ENCODE measurements at regions not wholly inside any gene's neighbourhood (a gene's known extent, or its start where the extent isn't known, plus 50 kb on each side); places are given as distances from the start of the nearest gene placed in this dataset.

DNA sequence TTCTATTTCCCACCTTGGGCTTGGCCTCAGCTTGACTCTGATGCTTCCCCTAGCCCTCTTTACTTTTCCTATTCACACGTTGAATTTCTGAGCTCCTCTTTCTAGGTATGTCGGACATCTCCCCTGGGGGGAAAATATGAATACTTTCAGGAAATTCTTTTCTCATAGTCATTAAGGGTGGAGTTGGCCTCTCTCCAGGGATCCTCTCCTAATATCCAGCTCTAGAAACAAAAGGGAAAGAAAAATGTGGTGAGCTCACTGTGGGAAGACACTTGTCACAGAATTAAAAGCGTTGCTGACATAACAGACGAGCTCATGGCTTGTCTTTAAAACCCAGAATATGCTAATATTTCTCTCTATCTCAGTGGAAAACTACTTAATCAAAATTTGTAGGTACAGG, 132.7 kb upstream of the MEX3C start:
- ChIA-PET SMC1A (ENCODE audit: uncharacterized antibody, unreplicated experiment) (interaction anchor here (0.6 kb wide), 1 partner anchor 505 kb away, joined by 3 read pairs; no protein-coding TSS in a partner anchor), POLR2A (interaction anchor here (0.7 kb wide), 1 partner anchor 18 kb away, joined by 4 read pairs; no protein-coding TSS in a partner anchor), RAD21 (ENCODE audit: unreplicated experiment) (interaction anchor here (1.1 kb wide), 1 partner anchor 220 kb away, joined by 3 read pairs; no protein-coding TSS in a partner anchor), CTCF (interaction anchor here (1.2 kb wide), 1 partner anchor 55 kb away, joined by 4 read pairs; no protein-coding TSS in a partner anchor)
- Histone ChIP-seq H3K9me3 (replicated peaks; ENCODE audit: control insufficient read depth, insufficient read depth, low read length) (no peaks in the 10 kb centered on the region), H3K27ac (ENCODE audit: control insufficient read depth, insufficient read depth) (no peak overlapping the region), H3K4me2 (ENCODE audit: control insufficient read depth, insufficient read depth) (no peak overlapping the region), H3K4me3 (no peak overlapping the region), H3K79me2 (ENCODE audit: control insufficient read depth, insufficient read depth, low read length) (no peaks in the 10 kb centered on the region), H3K36me3 (ENCODE audit: control insufficient read depth in 2 of 2, insufficient read depth in 2 of 2, low read length in 1 of 2) (no peaks in the 10 kb centered on the region), H3K27me3 (replicated peaks in 1 of 2; ENCODE audit: control insufficient read depth in 2 of 2, insufficient read depth in 2 of 2, low read length in 1 of 2) (no peaks in the 10 kb centered on the region), H3K9ac (ENCODE audit: control insufficient read depth, insufficient read depth, low read length) (no peak overlapping the region), H2AFZ (ENCODE audit: control insufficient read depth, low read depth, low read length) (no peak overlapping the region), H3K4me1 (ENCODE audit: control insufficient read depth, insufficient read depth, low read length) (no peaks in the 10 kb centered on the region), H4K20me1 (ENCODE audit: control insufficient read depth, insufficient read depth) (no peaks in the 10 kb centered on the region)
- no peak for DNase-seq (ENCODE audit: low read depth, low spot score)
- in situ Hi-C loops (cut with MboI), result no loop called here
- ATAC-seq, result no peak
- TF ChIP-seq EZH2 (IDR thresholded peaks at IDR 0.05; ENCODE audit: borderline replicate concordance, control insufficient read depth, low read depth, low read length), result no peak
- TF ChIP-seq EP300 (IDR thresholded peaks at IDR 0.05; ENCODE audit: borderline replicate concordance in 1 of 2, control insufficient read depth in 1 of 2, low read depth in 2 of 2, low read length in 2 of 2), result no peak
- no peak for TF ChIP-seq BHLHE40 (IDR thresholded peaks at IDR 0.05; ENCODE audit: borderline replicate concordance in 1 of 2, low read depth in 2 of 2, low read length in 1 of 2)
- TF ChIP-seq PAX8 (IDR thresholded peaks at IDR 0.05), result no peak
- no peak for TF ChIP-seq HDAC2 (IDR thresholded peaks at IDR 0.05)
- TF ChIP-seq KAT2A (conservative IDR thresholded peaks at IDR 0.05; ENCODE audit: control insufficient read depth, low read depth, low read length), result no peak
- TF ChIP-seq, protein P1, sequence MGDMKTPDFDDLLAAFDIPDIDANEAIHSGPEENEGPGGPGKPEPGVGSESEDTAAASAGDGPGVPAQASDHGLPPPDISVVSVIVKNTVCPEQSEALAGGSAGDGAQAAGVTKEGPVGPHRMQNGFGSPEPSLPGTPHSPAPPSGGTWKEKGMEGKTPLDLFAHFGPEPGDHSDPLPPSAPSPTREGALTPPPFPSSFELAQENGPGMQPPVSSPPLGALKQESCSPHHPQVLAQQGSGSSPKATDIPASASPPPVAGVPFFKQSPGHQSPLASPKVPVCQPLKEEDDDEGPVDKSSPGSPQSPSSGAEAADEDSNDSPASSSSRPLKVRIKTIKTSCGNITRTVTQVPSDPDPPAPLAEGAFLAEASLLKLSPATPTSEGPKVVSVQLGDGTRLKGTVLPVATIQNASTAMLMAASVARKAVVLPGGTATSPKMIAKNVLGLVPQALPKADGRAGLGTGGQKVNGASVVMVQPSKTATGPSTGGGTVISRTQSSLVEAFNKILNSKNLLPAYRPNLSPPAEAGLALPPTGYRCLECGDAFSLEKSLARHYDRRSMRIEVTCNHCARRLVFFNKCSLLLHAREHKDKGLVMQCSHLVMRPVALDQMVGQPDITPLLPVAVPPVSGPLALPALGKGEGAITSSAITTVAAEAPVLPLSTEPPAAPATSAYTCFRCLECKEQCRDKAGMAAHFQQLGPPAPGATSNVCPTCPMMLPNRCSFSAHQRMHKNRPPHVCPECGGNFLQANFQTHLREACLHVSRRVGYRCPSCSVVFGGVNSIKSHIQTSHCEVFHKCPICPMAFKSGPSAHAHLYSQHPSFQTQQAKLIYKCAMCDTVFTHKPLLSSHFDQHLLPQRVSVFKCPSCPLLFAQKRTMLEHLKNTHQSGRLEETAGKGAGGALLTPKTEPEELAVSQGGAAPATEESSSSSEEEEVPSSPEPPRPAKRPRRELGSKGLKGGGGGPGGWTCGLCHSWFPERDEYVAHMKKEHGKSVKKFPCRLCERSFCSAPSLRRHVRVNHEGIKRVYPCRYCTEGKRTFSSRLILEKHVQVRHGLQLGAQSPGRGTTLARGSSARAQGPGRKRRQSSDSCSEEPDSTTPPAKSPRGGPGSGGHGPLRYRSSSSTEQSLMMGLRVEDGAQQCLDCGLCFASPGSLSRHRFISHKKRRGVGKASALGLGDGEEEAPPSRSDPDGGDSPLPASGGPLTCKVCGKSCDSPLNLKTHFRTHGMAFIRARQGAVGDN (IDR thresholded peaks at IDR 0.05), result no peak
- no peak for TF ChIP-seq TAF1 (IDR thresholded peaks at IDR 0.05; ENCODE audit: borderline replicate concordance, low read depth, low read length)
- TF ChIP-seq SIX5 (IDR thresholded peaks at IDR 0.05; ENCODE audit: low read depth, low read length, severe bottlenecking), result no peak
- no peak for TF ChIP-seq SUPT20H (IDR thresholded peaks at IDR 0.05; ENCODE audit: borderline replicate concordance, control insufficient read depth, low read depth, low read length)
- TF ChIP-seq STAT3 (IDR thresholded peaks at IDR 0.05; ENCODE audit: low read depth, low read length), result no peak
- TF ChIP-seq DPF2 (IDR thresholded peaks at IDR 0.05), result no peak
- TF ChIP-seq MEF2B (IDR thresholded peaks at IDR 0.05; ENCODE audit: partially characterized antibody, poor library complexity, severe bottlenecking), result no peak
- no peak for TF ChIP-seq ZZZ3 (IDR thresholded peaks at IDR 0.05; ENCODE audit: control insufficient read depth, insufficient read length, low read depth)
- no peak for TF ChIP-seq CREB1 (IDR thresholded peaks at IDR 0.05; ENCODE audit: low read depth)
- TF ChIP-seq CBX5 (IDR thresholded peaks at IDR 0.05; ENCODE audit: low read depth), result no peak
- no peak for TF ChIP-seq SMC3 (IDR thresholded peaks at IDR 0.05; ENCODE audit: borderline replicate concordance, low read length)
- intact Hi-C loops (cut with micrococcal nuclease; ENCODE audit: unreplicated experiment), result no loop called here
- WGBS (ENCODE audit: insufficient coverage, insufficient replicate concordance, low lambda C conversion rate, missing lambda C conversion rate), result 16% methylated on average over 4 of the region's 4 CpGs
- no TSS peak for BruUV-seq (replicated peaks)
- FAIRE-seq, result no peak

Data from GM12878 (cell line).